Neuronal stem cell (in vitro differentiated cells): ENCODE measurements at regions not wholly inside any gene's neighbourhood (a gene's known extent, or its start where the extent isn't known, plus 50 kb on each side); places are given as distances from the start of the nearest gene placed in this dataset.

Source experiments
- DNase-seq: peaks from one replicate; pipeline ENCODE4 v3.0.0-alpha.2; 2013; ENCODE audit warnings: low spot score
- H2AFZ ChIP-seq: one replicate; pipeline ENCODE4 v1.6.1; 2013; ENCODE audit warnings: mild to moderate bottlenecking, low read length, inconsistent platforms
- H2AK5ac ChIP-seq: 2 replicates; pipeline ENCODE4 v1.6.1; 2013; ENCODE audit warnings: low read depth, mild to moderate bottlenecking, inconsistent platforms, low read length, moderate library complexity, mixed read lengths
- H2BK120ac ChIP-seq: 2 replicates; pipeline ENCODE4 v1.6.1; 2013; ENCODE audit warnings: low read depth, mild to moderate bottlenecking, inconsistent platforms, low read length, moderate library complexity, mixed read lengths
- H2BK12ac ChIP-seq: one replicate; pipeline ENCODE4 v1.6.1; 2013; ENCODE audit warnings: low read length, inconsistent platforms
- H2BK15ac ChIP-seq: 2 replicates; pipeline ENCODE4 v1.6.1; 2013; ENCODE audit warnings: mild to moderate bottlenecking, low read length, inconsistent platforms, mixed read lengths
- H2BK5ac ChIP-seq: one replicate; pipeline ENCODE4 v1.6.1; 2013; ENCODE audit warnings: inconsistent platforms, mild to moderate bottlenecking, low read length, moderate library complexity
- H3K14ac ChIP-seq: one replicate; pipeline ENCODE4 v1.6.1; 2013; ENCODE audit warnings: low read length, inconsistent platforms
- H3K18ac ChIP-seq: 2 replicates; pipeline ENCODE4 v1.6.1; 2013; ENCODE audit warnings: low read length, inconsistent platforms
- H3K23ac ChIP-seq: 2 replicates; pipeline ENCODE4 v1.6.1; 2013; ENCODE audit warnings: low read depth, mild to moderate bottlenecking, mixed read lengths, low read length, inconsistent platforms; ENCODE audit not compliant: poor library complexity
- H3K27ac ChIP-seq: replicated peaks from 3 replicates; pipeline ENCODE4 v1.5.1; 2013; ENCODE audit warnings: low read length, inconsistent platforms
- H3K27me3 ChIP-seq, 3 experiments: 2 replicates each; pipeline ENCODE4 v1.6.1; 2013; ENCODE audit warnings: low read length in 3 of 3, mild to moderate bottlenecking in 2 of 3, inconsistent platforms in 1 of 3, low read depth in 1 of 3, mixed read lengths in 1 of 3, moderate library complexity in 1 of 3; ENCODE audit not compliant: control insufficient read depth in 3 of 3, insufficient read depth in 3 of 3
- H3K36me3 ChIP-seq, 2 donors: replicated peaks in 1 of 2; 2 replicates each; pipeline ENCODE4 v1.6.1; 2013; ENCODE audit warnings: low read length in 2 of 2; ENCODE audit not compliant: control insufficient read depth in 2 of 2, insufficient read depth in 2 of 2
- H3K4ac ChIP-seq: 2 replicates; pipeline ENCODE4 v1.6.1; 2013; ENCODE audit warnings: inconsistent platforms, mild to moderate bottlenecking, low read length, moderate library complexity
- H3K4me1 ChIP-seq, 2 donors: 1 replicate in 1 of 2; 2 replicates in 1 of 2; pipeline ENCODE4 v1.6.1; 2013; ENCODE audit warnings: low read length in 2 of 2, low read depth in 1 of 2; ENCODE audit not compliant: control insufficient read depth in 2 of 2, insufficient read depth in 1 of 2
- H3K4me2 ChIP-seq: one replicate; pipeline ENCODE4 v1.6.1; 2013; ENCODE audit warnings: mild to moderate bottlenecking, low read length, inconsistent platforms; ENCODE audit not compliant: insufficient read depth, poor library complexity, severe bottlenecking
- H3K4me3 ChIP-seq, 2 donors: 2 replicates each; pipeline ENCODE4 v1.5.1; 2013; ENCODE audit warnings: low read length in 2 of 2, mild to moderate bottlenecking in 2 of 2, inconsistent platforms in 1 of 2, moderate library complexity in 1 of 2
- H3K79me1 ChIP-seq: one replicate; pipeline ENCODE4 v1.6.1; 2013; ENCODE audit warnings: low read depth, mild to moderate bottlenecking, inconsistent platforms, low read length, moderate library complexity
- H3K9ac ChIP-seq: one replicate; pipeline ENCODE4 v1.6.1; 2013; ENCODE audit warnings: mild to moderate bottlenecking, low read depth, low read length, inconsistent platforms; ENCODE audit not compliant: poor library complexity
- H3K9me3 ChIP-seq, 2 donors: replicated peaks in 1 of 2; 2 replicates each; pipeline versions ENCODE3 to v1.6.1; 2013; ENCODE audit warnings: low read length in 2 of 2, mild to moderate bottlenecking in 2 of 2, inconsistent platforms in 1 of 2, low read depth in 1 of 2, mixed read lengths in 1 of 2, moderate library complexity in 1 of 2; ENCODE audit not compliant: control insufficient read depth in 2 of 2, insufficient read depth in 1 of 2
- H4K8ac ChIP-seq: one replicate; pipeline ENCODE4 v1.6.1; 2013; ENCODE audit warnings: low read depth, mild to moderate bottlenecking, inconsistent platforms, low read length, moderate library complexity
- H4K91ac ChIP-seq: one replicate; pipeline ENCODE4 v1.6.1; 2013; ENCODE audit warnings: low read length, low read depth, mild to moderate bottlenecking, inconsistent platforms; ENCODE audit not compliant: poor library complexity
- WGBS, 2 donors: extraction: QIAGEN DNeasy Blood & Tissue Kit; methylation state at CpG; one replicate each; pipeline ENCODE4 v1.1.7; 2013; ENCODE audit warnings: missing lambda C conversion rate in 2 of 2, mixed read lengths in 1 of 2; ENCODE audit not compliant: insufficient read length in 2 of 2, insufficient replicate concordance in 1 of 2; ENCODE audit errors: extremely low coverage in 2 of 2; 5-methylcytosine and 5-hydroxymethylcytosine counted together

GRCh38 chr10:71031603-71032002 lies 143.2 kb upstream of the PCBD1 start:
- no peak for DNase-seq
- H3K27ac ChIP-seq, result no peak overlapping the region
- no peak overlapping the region for H2BK15ac ChIP-seq
- no peak overlapping the region for H3K23ac ChIP-seq
- H2AFZ ChIP-seq, result no peak overlapping the region
- no peak overlapping the region for H3K9ac ChIP-seq
- H3K4me1 ChIP-seq, result peaks cover 0 to 10% of the 10 kb centered on the region in 2 donors
- H3K18ac ChIP-seq, result no peak overlapping the region
- peaks cover 0 to 7% (median 0%) of the 10 kb centered on the region in 3 experiments for H3K27me3 ChIP-seq
- H2BK12ac ChIP-seq, result no peak overlapping the region
- no peak overlapping the region for H3K4me3 ChIP-seq
- H3K36me3 ChIP-seq, result no peaks in the 10 kb centered on the region
- WGBS, 2 donors, result no CpG with 5 or more reads among the region's 2 CpGs
- H4K8ac ChIP-seq, result no peak overlapping the region
- H3K4me2 ChIP-seq, result no peak overlapping the region
- no peak overlapping the region for H2AK5ac ChIP-seq
- H3K14ac ChIP-seq, result no peak overlapping the region
- H4K91ac ChIP-seq, result no peak overlapping the region
- no peaks in the 10 kb centered on the region for H3K9me3 ChIP-seq
- no peaks in the 10 kb centered on the region for H3K79me1 ChIP-seq
- no peak overlapping the region for H2BK5ac ChIP-seq
- H2BK120ac ChIP-seq, result no peak overlapping the region
- no peak overlapping the region for H3K4ac ChIP-seq

GRCh38 chr10:71032887-71033286 lies 144.5 kb upstream of the PCBD1 start:
- H3K4me3 ChIP-seq, result no peak overlapping the region
- no peaks in the 10 kb centered on the region for H3K9me3 ChIP-seq
- H3K79me1 ChIP-seq, result no peaks in the 10 kb centered on the region
- WGBS, 2 donors, result no CpG with 5 or more reads among the region's 5 CpGs
- H2AFZ ChIP-seq, result no peak overlapping the region
- H3K36me3 ChIP-seq, result no peaks in the 10 kb centered on the region
- no peak overlapping the region for H4K8ac ChIP-seq
- peaks cover 0 to 10% of the 10 kb centered on the region in 2 donors for H3K4me1 ChIP-seq
- no peak overlapping the region for H3K4me2 ChIP-seq
- H3K9ac ChIP-seq, result no peak overlapping the region
- no peak for DNase-seq
- no peak overlapping the region for H2BK15ac ChIP-seq
- no peak overlapping the region for H3K18ac ChIP-seq
- no peak overlapping the region for H3K23ac ChIP-seq
- no peak overlapping the region for H2BK5ac ChIP-seq
- H2AK5ac ChIP-seq, result no peak overlapping the region
- H3K27me3 ChIP-seq, result peaks cover 0 to 7% (median 0%) of the 10 kb centered on the region in 3 experiments
- H2BK12ac ChIP-seq, result no peak overlapping the region
- H4K91ac ChIP-seq, result no peak overlapping the region
- H3K14ac ChIP-seq, result no peak overlapping the region
- no peak overlapping the region for H3K4ac ChIP-seq
- H2BK120ac ChIP-seq, result no peak overlapping the region
- no peak overlapping the region for H3K27ac ChIP-seq

GRCh38 chr10:71033396-71033980 lies 145.1 kb upstream of the PCBD1 start:
- peaks cover 0 to 7% (median 0%) of the 10 kb centered on the region in 3 experiments for H3K27me3 ChIP-seq
- no peak for DNase-seq
- peak overlapping the region; percentile 84 for H3K18ac ChIP-seq
- H2BK120ac ChIP-seq, result no peak overlapping the region
- peak overlapping the region; percentile 70 for H3K23ac ChIP-seq
- no peak overlapping the region for H2BK5ac ChIP-seq
- H3K27ac ChIP-seq, result no peak overlapping the region
- no peaks in the 10 kb centered on the region for H3K36me3 ChIP-seq
- peak overlapping the region; percentile 50 for H3K14ac ChIP-seq
- no peaks in the 10 kb centered on the region for H3K9me3 ChIP-seq
- peaks cover 0 to 10% of the 10 kb centered on the region in 2 donors for H3K4me1 ChIP-seq
- H2BK12ac ChIP-seq, result peak overlapping the region; percentile 25
- no peak overlapping the region for H3K4ac ChIP-seq
- H3K4me3 ChIP-seq, result no peak overlapping the region
- no peak overlapping the region for H3K4me2 ChIP-seq
- no peak overlapping the region for H2BK15ac ChIP-seq
- H2AFZ ChIP-seq, result no peak overlapping the region
- WGBS, 2 donors, result no CpG with 5 or more reads among the region's 16 CpGs
- H3K79me1 ChIP-seq, result no peaks in the 10 kb centered on the region
- H3K9ac ChIP-seq, result no peak overlapping the region
- H2AK5ac ChIP-seq, result peak overlapping the region; percentile 47
- no peak overlapping the region for H4K8ac ChIP-seq
- H4K91ac ChIP-seq, result no peak overlapping the region

- Histone ChIP-seq H2BK120ac (no peak overlapping the region), H3K14ac (no peak overlapping the region), H2AFZ (no peak overlapping the region), H3K27me3 (peaks cover 0 to 8% (median 0%) of the 10 kb centered on the region in 3 experiments), H3K27ac (no peak overlapping the region), H3K9ac (no peak overlapping the region), H2BK15ac (no peak overlapping the region), H2AK5ac (peak overlapping the region; percentile 51), H4K91ac (no peak overlapping the region), H3K4me1 (peaks cover 0 to 8% of the 10 kb centered on the region in 2 donors), H3K4me2 (no peak overlapping the region), H2BK5ac (no peak overlapping the region), H3K18ac (peak overlapping the region; percentile 78), H3K23ac (no peak overlapping the region), H2BK12ac (no peak overlapping the region), H3K4ac (no peak overlapping the region), H3K36me3 (no peaks in the 10 kb centered on the region), H3K79me1 (no peaks in the 10 kb centered on the region), H3K9me3 (no peaks in the 10 kb centered on the region), H3K4me3 (no peak overlapping the region), H4K8ac (no peak overlapping the region)
- DNase-seq, result no peak
- WGBS, 2 donors, result no CpG with 5 or more reads among the region's 6 CpGs
Observed at GRCh38 chr10:71035511-71036296, 147.3 kb upstream of the PCBD1 start.
